HCT116 (cell line): ENCODE measurements at regions not wholly inside any gene's neighbourhood (a gene's known extent, or its start where the extent isn't known, plus 50 kb on each side); places are given as distances from the start of the nearest gene placed in this dataset.

ENCODE experiments used
- CBX3 ChIP-seq: IDR thresholded peaks from 2 replicates; pipeline ENCODE4 v1.6.1; 2012; ENCODE audit warnings: low read depth
- EZH2 ChIP-seq: fragments of 200-600 bp; sonication (generic); IDR thresholded peaks from 2 replicates; pipeline ENCODE4 v1.6.1; 2017; ENCODE audit warnings: antibody characterized with exemption, mixed run types
- EZH2phosphoT487 ChIP-seq: fragments of 200-600 bp; IDR thresholded peaks from 2 replicates; pipeline ENCODE4 v1.6.1; 2018; ENCODE audit warnings: antibody characterized with exemption, borderline replicate concordance
- RAD21 ChIP-seq: IDR thresholded peaks from 2 replicates; pipeline ENCODE4 v1.6.1; 2012; ENCODE audit warnings: low read depth, mild to moderate bottlenecking
- ZNF274 ChIP-seq: fragments of 200-500 bp; sonication (Bioruptor generic); IDR thresholded peaks from 2 replicates; pipeline ENCODE4 v1.6.1; 2014; ENCODE audit warnings: mild to moderate bottlenecking, low read depth, low read length, inconsistent platforms
- TF ChIP-seq, protein P1 (sequence below): IDR thresholded peaks from 2 replicates; pipeline ENCODE4 v1.6.1; 2012; ENCODE audit warnings: low read depth
- TF ChIP-seq, protein P2 (sequence below), 3 experiments: fragments of 200-600 bp in 1 of 3; sonication (generic) in 1 of 3; IDR thresholded peaks in 2 of 3; conservative IDR thresholded peaks in 1 of 3; 2 replicates each; pipeline ENCODE4 v1.5.1; 2012 to 2017; ENCODE audit warnings: low read depth in 2 of 3, low read length in 2 of 3, antibody characterized with exemption in 1 of 3, borderline replicate concordance in 1 of 3, control low read depth in 1 of 3, mild to moderate bottlenecking in 1 of 3, mixed read lengths in 1 of 3, mixed run types in 1 of 3, moderate library complexity in 1 of 3; ENCODE audit not compliant: insufficient read depth in 1 of 3

DNA sequence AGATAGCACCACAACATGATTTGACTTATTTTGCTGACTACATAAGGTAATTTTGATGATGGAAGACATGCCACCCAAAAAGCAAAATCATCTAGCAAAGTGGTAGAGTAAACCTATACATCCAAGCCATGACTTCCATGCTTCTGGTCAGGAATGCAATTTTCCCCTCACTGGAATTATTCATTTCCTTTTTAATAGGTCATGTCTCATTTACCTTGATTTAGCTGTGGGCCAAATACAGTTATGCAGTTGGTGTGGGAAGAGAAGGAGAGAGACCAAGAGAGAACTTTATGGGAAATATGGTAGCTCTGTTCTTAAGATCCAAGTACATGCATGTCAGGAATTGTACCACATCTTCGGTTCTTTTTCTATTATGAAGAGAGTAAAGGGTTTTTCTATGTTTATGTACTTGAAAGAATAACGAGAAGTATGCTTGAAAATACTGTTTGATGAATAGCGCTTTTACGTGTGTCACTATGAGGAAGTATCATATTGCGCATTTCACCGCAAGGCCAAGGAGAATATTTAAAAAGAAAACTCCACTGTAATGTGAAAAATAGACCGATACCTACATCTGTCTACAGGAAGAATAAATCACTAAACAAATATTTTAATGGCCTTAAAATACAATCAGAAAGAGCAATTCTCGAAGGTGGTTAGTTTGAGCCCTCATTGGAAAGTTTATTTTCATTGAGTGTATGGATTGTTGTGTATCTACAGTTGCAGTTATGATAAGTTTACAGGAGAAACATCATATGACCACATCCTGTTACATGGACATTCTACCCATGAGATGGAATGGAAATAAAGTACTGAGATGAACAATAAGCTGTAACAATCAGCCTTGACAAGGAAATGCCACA lies 134.0 kb downstream of the FOXD1 start (continued):
- TF ChIP-seq, protein P1, sequence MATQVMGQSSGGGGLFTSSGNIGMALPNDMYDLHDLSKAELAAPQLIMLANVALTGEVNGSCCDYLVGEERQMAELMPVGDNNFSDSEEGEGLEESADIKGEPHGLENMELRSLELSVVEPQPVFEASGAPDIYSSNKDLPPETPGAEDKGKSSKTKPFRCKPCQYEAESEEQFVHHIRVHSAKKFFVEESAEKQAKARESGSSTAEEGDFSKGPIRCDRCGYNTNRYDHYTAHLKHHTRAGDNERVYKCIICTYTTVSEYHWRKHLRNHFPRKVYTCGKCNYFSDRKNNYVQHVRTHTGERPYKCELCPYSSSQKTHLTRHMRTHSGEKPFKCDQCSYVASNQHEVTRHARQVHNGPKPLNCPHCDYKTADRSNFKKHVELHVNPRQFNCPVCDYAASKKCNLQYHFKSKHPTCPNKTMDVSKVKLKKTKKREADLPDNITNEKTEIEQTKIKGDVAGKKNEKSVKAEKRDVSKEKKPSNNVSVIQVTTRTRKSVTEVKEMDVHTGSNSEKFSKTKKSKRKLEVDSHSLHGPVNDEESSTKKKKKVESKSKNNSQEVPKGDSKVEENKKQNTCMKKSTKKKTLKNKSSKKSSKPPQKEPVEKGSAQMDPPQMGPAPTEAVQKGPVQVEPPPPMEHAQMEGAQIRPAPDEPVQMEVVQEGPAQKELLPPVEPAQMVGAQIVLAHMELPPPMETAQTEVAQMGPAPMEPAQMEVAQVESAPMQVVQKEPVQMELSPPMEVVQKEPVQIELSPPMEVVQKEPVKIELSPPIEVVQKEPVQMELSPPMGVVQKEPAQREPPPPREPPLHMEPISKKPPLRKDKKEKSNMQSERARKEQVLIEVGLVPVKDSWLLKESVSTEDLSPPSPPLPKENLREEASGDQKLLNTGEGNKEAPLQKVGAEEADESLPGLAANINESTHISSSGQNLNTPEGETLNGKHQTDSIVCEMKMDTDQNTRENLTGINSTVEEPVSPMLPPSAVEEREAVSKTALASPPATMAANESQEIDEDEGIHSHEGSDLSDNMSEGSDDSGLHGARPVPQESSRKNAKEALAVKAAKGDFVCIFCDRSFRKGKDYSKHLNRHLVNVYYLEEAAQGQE: no peak
- TF ChIP-seq CBX3 (no peak), ZNF274 (no peak), EZH2 (no peak), RAD21 (no peak), EZH2phosphoT487 (no peak)
- TF ChIP-seq, protein P2, sequence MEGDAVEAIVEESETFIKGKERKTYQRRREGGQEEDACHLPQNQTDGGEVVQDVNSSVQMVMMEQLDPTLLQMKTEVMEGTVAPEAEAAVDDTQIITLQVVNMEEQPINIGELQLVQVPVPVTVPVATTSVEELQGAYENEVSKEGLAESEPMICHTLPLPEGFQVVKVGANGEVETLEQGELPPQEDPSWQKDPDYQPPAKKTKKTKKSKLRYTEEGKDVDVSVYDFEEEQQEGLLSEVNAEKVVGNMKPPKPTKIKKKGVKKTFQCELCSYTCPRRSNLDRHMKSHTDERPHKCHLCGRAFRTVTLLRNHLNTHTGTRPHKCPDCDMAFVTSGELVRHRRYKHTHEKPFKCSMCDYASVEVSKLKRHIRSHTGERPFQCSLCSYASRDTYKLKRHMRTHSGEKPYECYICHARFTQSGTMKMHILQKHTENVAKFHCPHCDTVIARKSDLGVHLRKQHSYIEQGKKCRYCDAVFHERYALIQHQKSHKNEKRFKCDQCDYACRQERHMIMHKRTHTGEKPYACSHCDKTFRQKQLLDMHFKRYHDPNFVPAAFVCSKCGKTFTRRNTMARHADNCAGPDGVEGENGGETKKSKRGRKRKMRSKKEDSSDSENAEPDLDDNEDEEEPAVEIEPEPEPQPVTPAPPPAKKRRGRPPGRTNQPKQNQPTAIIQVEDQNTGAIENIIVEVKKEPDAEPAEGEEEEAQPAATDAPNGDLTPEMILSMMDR (IDR thresholded peaks at IDR 0.05 in 2 of 3, conservative IDR thresholded peaks at IDR 0.05 in 1 of 3; ENCODE audit: borderline replicate concordance in 1 of 3, insufficient read depth in 1 of 3, low read depth in 2 of 3, low read length in 2 of 3): no peak
- TF ChIP-seq, all 23 proteins: peak for 0
